Heart left ventricle (tissue), 16 donors: ENCODE measurements at regions not wholly inside any gene's neighbourhood (a gene's known extent, or its start where the extent isn't known, plus 50 kb on each side); places are given as distances from the start of the nearest gene placed in this dataset.

Experiments used
- ATAC-seq, 4 donors: fragments of 200-7000 bp; cut with Tn5 transposase; one replicate each; pipeline ENCODE4 v1.9.1; 2020 to 2022; ENCODE audit warnings: moderate library complexity in 4 of 4, mild to moderate bottlenecking in 3 of 4, moderate number of reproducible peaks in 1 of 4
- DNase-seq, 5 donors: peaks; one replicate each; pipeline ENCODE4 v3.0.0-alpha.2; 2020
- H3K27ac ChIP-seq, 12 donors: fragments of 200-600 bp; sonication (generic) in 4 of 12; one replicate each; pipeline versions ENCODE4 v1.5.0 to v1.8.0; 2016 to 2022; ENCODE audit warnings: mild to moderate bottlenecking in 2 of 12
- H3K27me3 ChIP-seq, 9 donors: fragments of 200-600 bp; sonication (generic) in 2 of 9; one replicate each; pipeline versions ENCODE4 v1.5.1 to v1.8.0; 2016 to 2022; ENCODE audit warnings: mild to moderate bottlenecking in 3 of 9
- H3K36me3 ChIP-seq, 9 donors: fragments of 200-600 bp; sonication (generic) in 2 of 9; one replicate each; pipeline versions ENCODE4 v1.5.0 to v1.8.0; 2018 to 2022; ENCODE audit warnings: mild to moderate bottlenecking in 2 of 9
- H3K4me1 ChIP-seq, 12 donors: fragments of 200-600 bp; sonication (generic) in 4 of 12; one replicate each; pipeline versions ENCODE4 v1.5.0 to v1.8.0; 2016 to 2022; ENCODE audit warnings: mild to moderate bottlenecking in 3 of 12
- H3K4me3 ChIP-seq, 12 donors: fragments of 200-600 bp; sonication (generic) in 4 of 12; one replicate each; pipeline versions ENCODE4 v1.5.0 to v1.8.0; 2017 to 2022; ENCODE audit warnings: mild to moderate bottlenecking in 9 of 12, moderate library complexity in 4 of 12
- H3K9me3 ChIP-seq, 12 donors: fragments of 200-600 bp; sonication (generic) in 4 of 12; one replicate each; pipeline versions ENCODE4 v1.5.0 to v1.8.0; 2016 to 2022; ENCODE audit warnings: mild to moderate bottlenecking in 1 of 12
- CTCF ChIP-seq, 12 donors: fragments of 200-600 bp; sonication (generic) in 4 of 12; IDR thresholded peaks; one replicate each; pipeline versions ENCODE4 v1.5.0 to v1.8.0; 2018 to 2022; ENCODE audit warnings: antibody characterized with exemption in 12 of 12, mild to moderate bottlenecking in 5 of 12
- POLR2A ChIP-seq, 2 donors: fragments of 450-650 bp; IDR thresholded peaks; one replicate each; pipeline ENCODE4 v1.6.1; 2017; ENCODE audit warnings: antibody characterized with exemption in 2 of 2, mild to moderate bottlenecking in 2 of 2, moderate library complexity in 2 of 2
- WGBS, 4 donors: extraction: QIAGEN DNeasy Blood & Tissue Kit in 2 of 4; methylation state at CpG; one replicate each; pipeline versions ENCODE4 v1.1.5 to v1.1.7; 2013 to 2018; 5-methylcytosine and 5-hydroxymethylcytosine counted together
- intact Hi-C, 10 donors: fragments of 100-400 bp; cut with DNase I; formaldehyde crosslinking; loops; one replicate each; pipeline versions ENCODE4 v1.11.1 to v1.14.2; 2022
- donor health status: ischemic (EF 13 %, LVEDD 7.1; RV severe dilation, severe dysfunction).
- donor health status: healthy with polysubstance abuse.
- donor health status: DM: no; HTN: yes; CAD: no.
- donor health status: DM: no; HTN: no; CAD: no.
- donor health status: ischemic (EF 25% LVEDD 6.9; RV normal size, moderate dysfunction).
- donor health status: ischemic (EF 25% LVEDD 5.7; RV mildly dilated, moderate dysfunction).
- donor health status: healthy.
- donor health status: DM: yes; HTN: yes; CAD: no.
- donor health status: ischemic (EF 35%, LVEDD 5.7; RV mildly dilated, moderate dysfunction).
- donor health status: nonischemic (EF 11% LVEDD 7.7; RV severe dilation, severe dysfunction).
- donor health status: DM: yes; HTN: yes; CAD: no.
- donor health status: PGD.
- donor health status: ischemic (EF 29% LVEDD 5.4; RV normal size, mild dysfunction).
- donor health status: nonischemic (EF 23%, LVEDD 6.1; RV moderate dilation, normal function).

GRCh38 chr4:175927121-175927520, 115.1 kb upstream of the GPM6A start:
- DNase-seq: no peak
- Histone ChIP-seq H3K27me3 (no peaks in the 10 kb centered on the region), H3K4me3 (no peak overlapping the region), H3K36me3 (no peaks in the 10 kb centered on the region), H3K4me1 (no peaks in the 10 kb centered on the region), H3K27ac (no peak overlapping the region), H3K9me3 (no peaks in the 10 kb centered on the region)
- WGBS, 4 donors: 91 to 93% (median 92%) methylated on average over 5 of the region's 5 CpGs
- no peak for TF ChIP-seq POLR2A (IDR thresholded peaks at IDR 0.05)
- no peak for TF ChIP-seq CTCF (IDR thresholded peaks at IDR 0.05)
- ATAC-seq: no peak
- intact Hi-C loops: no loop called here

GRCh38 chr4:175929441-175929840, 117.4 kb upstream of the GPM6A start:
- Histone ChIP-seq H3K9me3 (no peaks in the 10 kb centered on the region), H3K27ac (no peak overlapping the region), H3K4me3 (no peak overlapping the region), H3K27me3 (no peaks in the 10 kb centered on the region), H3K36me3 (no peaks in the 10 kb centered on the region), H3K4me1 (no peaks in the 10 kb centered on the region)
- TF ChIP-seq CTCF (IDR thresholded peaks at IDR 0.05) (no peak), POLR2A (IDR thresholded peaks at IDR 0.05) (no peak)
- DNase-seq (no peak), ATAC-seq (no peak)
- WGBS, 4 donors: 52 to 58% (median 55%) methylated on average over 3 of the region's 3 CpGs
- intact Hi-C loops: no loop called here

- no peaks in the 10 kb centered on the region for H3K36me3 ChIP-seq
- intact Hi-C loops: no loop called here
- H3K27me3 ChIP-seq: no peaks in the 10 kb centered on the region
- no peak overlapping the region for H3K4me3 ChIP-seq
- H3K9me3 ChIP-seq: no peaks in the 10 kb centered on the region
- DNase-seq (no peak), ATAC-seq (no peak)
- WGBS, 4 donors: 62 to 74% (median 65%) methylated on average over 3 of the region's 3 CpGs
- H3K27ac ChIP-seq: no peak overlapping the region
- H3K4me1 ChIP-seq: no peaks in the 10 kb centered on the region
- TF ChIP-seq POLR2A (IDR thresholded peaks at IDR 0.05) (no peak), CTCF (IDR thresholded peaks at IDR 0.05) (no peak)
Observed at GRCh38 chr4:175929932-175930331, 117.9 kb upstream of the GPM6A start.

GRCh38 chr4:175930471-175930870, 118.4 kb upstream of the GPM6A start:
- no peak overlapping the region for H3K4me3 ChIP-seq
- intact Hi-C loops: no loop called here
- DNase-seq: no peak
- no peaks in the 10 kb centered on the region for H3K9me3 ChIP-seq
- H3K27ac ChIP-seq: no peak overlapping the region
- no peak for ATAC-seq
- H3K4me1 ChIP-seq: no peaks in the 10 kb centered on the region
- no peaks in the 10 kb centered on the region for H3K27me3 ChIP-seq
- no peak for TF ChIP-seq CTCF (IDR thresholded peaks at IDR 0.05)
- TF ChIP-seq POLR2A (IDR thresholded peaks at IDR 0.05): no peak
- H3K36me3 ChIP-seq: no peaks in the 10 kb centered on the region
